SW480 (cell line): ENCODE measurements at regions not wholly inside any gene's neighbourhood (a gene's known extent, or its start where the extent isn't known, plus 50 kb on each side); places are given as distances from the start of the nearest gene placed in this dataset.
"Not testable (repeated sequence)": the region's sequence is repeated elsewhere in the genome, so short reads cannot be mapped to it uniquely, and the experiment has no call there.

Experiments used
- DNase-seq: peaks from one replicate; pipeline ENCODE4 v3.0.0-alpha.2; 2016; ENCODE audit warnings: low spot score

DNA sequence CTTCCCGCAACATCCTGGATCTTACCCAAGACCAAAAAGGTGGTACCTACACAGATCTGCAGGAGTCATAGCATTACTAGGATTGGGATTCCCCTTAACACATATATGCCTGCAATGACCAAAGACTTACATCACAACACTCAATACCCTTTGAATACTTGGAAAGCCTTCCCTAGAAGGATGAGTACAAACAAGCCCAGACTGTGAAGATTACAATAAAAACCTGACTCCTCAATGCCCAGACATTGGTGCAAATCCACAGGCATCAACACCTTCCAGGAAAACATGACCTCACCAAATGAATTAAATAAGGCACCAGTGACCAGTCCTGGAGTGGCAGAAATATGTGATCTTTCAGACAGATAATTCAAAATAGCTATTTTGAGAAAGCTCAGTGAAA is 326.8 kb downstream of the TBL1XR1 start:
- DNase-seq, result no peak

DNA sequence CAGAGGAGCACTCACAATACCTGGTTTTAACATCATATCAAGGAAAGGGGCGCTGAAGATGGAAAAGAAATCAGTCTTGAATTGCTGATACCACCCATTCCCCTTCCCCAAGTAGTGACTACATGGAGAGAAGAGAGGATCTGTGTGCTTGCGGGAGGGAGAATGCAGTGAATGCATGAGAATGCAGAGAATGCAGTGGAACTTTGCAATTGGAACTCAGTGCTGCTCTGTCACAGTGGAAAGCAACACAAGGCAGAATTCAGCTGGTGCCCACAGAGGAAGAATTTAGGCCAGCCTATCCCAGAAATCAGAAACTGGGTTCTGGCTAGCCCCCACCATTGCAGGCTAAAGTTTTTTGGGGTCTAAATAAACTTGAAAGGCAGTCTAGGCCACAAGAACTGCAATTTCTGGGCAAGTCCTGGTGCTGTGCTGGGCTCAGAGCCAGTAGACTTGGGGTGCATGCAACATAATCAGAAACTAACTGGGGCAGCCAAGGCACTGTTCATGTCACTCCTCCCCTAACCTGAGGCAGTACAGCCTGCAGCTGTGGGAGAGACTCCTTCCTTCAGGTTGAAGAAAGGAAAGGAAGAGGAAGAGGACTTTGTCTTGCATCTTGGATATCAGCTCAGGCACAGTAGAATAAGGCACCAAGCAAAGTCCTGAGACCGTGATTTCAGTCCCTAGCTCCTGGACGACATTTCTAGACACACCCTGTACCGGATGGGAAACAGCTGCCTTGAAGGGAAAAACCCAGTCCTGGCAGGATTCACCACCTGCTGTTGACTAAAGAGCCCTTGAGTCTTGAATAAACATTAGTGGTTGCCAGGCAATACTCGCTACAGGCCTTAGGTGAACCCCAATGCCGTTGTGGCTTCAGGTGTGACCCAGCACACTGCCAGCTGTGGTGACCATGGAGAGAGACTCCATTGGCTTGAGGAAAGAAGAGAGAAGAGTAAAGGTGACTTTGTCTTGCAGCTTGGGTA is 329.3 kb downstream of the TBL1XR1 start:
- peak; percentile 2 for DNase-seq

DNA sequence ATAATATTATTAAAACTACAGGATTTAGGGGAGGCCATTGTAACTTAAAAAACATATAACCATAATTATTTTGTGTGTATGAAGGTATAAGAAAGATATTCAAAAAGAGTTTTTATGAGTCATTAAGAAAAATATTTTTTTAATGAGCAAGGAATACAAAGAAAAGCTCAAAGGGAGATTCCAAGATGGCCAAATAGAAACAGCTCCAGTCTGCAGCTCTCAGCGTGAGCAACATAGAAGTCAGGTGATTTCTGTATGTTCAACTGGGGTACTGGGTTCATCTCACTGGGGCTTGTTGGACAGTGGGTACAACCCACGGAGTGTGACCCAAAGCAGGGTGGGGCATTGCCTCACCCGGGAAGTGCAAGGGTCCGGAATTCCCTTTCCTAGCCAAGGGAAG is 336.1 kb downstream of the TBL1XR1 start:
- no peak for DNase-seq

DNA sequence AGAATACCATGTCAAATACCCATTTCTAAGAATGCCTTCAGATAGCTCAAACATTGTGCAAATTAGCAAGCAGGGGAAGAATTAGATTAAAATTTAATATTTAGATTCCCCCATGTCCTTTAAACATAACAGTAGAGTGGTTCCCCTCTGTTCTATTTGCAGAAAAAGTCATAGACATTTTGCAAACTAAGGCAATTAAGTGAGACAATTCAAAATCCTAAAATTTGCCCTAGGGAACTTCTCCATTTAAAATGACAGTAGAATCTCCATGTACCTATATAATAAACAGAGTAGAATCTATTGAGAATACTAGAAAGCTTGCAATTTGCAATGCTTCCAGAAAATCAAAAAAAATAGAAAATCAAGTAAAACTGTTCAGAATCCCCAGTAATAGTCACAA is 340.6 kb downstream of the TBL1XR1 start:
- no peak for DNase-seq

DNA sequence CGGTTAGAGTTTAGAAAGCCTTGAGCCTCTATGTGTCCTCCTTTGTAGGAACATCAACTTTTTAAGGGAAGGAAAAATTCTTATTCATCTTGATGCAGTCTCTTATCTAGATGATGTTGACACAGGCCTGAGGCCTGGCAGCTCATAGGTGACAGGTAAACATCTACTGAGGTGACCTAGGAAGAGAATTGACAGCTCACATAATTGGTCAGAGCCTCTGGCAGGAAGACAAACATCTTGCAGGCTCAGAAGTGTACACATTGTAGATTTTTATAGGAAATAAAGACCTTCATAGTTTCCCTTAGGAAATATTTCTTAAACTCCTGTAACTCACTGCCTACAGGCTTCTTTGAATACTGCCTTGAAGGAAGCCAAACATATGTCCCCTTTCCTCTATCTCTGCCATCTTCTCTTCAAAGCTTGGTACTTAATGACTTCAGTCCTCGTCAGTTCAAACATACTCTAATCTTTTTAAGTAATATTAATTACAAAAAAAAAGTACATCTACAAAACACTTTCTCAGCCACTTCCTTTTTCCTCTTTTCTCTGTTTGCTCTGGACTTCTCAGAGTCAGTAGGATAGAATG is 341.3 kb downstream of the TBL1XR1 start:
- DNase-seq, result no peak

DNA sequence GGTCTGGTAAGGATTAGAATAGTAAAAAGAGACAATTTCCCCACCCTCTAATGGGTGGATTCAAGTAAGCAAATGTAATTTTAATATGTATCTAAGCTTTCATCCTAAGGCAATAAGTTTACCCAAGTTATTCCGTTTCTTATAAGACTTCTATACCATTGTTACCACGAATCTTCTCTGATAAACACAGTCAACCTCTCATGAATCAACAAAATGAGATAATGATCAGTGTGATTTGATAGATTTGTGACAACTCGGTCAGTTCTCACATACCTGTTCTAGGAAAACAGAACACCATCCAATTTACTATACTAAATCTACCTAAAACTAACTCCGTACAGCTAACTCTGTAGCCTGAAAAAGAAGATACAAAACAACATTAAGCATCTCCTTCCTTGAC is 342.1 kb downstream of the TBL1XR1 start:
- DNase-seq, result no peak

DNA sequence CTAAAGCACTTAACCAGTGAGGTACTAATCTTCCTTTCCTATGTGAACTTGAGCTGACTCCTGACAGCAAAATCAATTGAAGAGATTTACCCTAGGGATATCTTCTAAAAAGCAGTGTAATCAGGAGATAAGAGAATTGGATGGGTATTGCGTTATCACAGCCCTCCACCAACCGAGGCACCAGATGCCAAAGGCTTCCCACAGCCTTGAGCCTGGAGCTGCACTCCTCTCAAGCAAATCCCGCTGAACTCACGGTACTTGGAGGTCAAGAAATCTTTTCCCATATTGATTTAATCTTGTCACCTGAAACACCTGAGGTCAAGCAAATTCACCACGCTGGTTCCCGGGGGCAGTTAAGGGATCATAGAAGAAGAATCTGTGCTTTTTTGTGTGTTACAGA is 346.8 kb downstream of the TBL1XR1 start:
- no peak for DNase-seq

DNA sequence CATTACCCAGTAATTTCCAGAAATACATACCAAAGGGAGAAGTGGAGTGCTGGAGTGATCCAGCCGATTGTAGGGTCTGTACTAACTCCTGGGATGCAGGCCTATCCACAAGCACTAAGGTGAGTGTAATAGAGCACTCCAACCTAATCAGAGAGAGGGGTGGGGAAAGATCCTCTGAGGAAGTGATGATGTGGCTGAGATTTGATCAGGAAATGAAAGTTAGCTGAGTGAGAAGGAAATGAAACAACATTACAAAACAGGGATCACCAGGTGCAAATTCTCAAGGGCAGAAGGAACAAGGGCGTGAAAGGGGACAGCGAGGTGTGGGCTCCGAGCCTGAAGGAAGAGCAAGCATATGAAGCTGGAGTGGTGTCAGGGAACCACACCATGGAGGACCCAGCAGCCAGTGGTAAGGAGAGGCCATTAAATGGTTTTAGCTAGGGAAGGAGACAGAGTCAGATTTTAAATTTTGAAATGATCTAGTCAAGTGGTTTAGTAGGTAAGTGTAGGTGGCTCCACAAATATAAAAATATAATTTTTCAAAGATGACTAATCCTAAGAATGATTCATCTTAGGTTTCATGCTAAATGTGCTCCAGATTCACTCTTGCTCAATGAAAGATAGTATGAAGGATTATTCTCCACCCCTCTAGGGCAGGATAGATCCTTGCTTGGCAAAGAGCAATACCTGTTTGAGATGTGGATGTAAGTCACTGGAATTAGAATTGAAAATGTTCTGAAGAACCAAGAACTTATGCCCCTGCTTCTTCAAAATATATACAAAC is 348.7 kb downstream of the TBL1XR1 start:
- no peak for DNase-seq

DNA sequence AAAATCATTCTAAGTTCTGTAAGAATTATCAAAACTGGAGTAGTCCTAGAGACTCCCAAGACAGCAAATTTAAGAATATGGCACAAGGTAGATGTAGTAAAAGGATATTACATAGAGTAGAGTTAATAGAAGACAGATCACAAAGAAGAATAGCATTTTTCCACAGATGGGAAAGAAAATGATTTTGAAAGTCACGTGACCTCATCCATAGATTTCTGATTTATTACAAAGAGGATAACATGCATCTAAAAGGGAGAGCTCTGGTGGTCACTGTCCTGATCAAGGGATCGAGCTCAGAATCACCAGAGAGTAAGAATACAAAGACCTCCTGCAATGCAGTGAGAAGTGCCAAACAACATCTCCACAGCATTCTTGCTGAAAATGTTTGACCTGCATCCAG is 354.4 kb downstream of the TBL1XR1 start:
- no peak for DNase-seq

DNA sequence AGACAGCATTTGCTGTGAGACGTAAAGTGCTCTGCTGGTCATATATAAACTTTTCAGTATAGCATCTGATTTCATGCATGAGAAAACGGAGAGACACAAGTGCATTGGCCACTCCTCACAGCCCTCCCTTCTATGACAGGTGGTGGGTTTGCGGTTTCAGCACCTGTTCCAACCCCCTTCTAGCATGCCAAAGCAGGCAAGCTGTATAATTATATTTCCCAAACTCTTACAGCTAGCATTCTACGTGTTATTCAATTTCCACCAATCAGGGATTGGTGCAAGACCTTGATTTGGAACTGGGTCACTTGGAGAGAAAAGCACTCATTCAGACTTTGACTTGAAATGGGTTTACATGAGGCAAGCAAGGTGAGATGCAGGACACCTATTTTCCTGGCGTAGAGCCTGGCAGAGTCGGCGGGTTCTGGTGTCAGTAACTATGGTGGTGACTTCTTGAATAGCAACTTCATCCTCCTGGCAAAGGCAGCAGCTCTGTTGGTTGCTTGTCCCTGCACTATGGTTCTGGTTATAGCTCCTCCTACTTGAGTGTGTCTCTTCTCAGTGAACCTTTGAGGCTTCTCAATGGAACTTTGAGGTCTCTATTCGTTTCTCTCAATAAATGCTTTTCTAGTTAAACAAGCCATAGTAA is 356.5 kb downstream of the TBL1XR1 start:
- DNase-seq, result no peak

DNA sequence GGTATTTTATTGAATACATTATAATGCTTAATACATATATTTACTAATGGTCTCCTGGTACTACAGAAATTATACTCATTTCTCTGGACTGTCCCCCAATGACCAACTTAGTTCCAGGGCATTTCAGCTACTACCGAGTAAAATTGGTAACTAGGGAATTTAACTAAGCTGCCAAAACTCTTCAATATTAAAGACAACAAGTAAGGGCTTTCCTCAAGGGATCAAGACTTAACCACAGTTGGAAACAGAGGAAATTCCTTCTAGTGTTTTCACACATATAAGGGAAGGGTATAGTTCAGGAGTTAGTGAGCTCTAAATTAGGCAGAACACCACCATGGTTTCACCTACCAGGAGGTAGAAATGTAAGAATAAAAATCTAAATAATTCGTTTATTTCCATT is 357.4 kb downstream of the TBL1XR1 start:
- DNase-seq, result no peak

DNA sequence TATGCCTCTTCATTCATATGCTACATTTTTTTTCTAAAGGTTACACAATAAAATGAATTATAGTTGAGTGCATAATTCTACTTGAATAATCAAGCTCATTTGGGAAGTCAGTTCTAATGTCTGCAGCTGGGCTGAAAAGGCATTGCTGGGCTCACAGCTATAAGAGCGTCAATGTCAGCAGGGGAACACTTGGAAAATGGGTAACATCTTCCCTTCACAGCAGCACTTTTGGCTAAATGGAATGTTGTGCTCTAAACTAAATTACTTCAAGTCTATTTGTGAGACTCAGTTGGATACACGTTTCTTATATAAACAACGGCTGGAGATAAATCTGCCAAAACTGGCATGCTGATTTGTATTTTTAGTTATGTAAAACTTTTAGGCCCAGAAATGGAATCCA is 357.8 kb downstream of the TBL1XR1 start:
- DNase-seq, result no peak

DNA sequence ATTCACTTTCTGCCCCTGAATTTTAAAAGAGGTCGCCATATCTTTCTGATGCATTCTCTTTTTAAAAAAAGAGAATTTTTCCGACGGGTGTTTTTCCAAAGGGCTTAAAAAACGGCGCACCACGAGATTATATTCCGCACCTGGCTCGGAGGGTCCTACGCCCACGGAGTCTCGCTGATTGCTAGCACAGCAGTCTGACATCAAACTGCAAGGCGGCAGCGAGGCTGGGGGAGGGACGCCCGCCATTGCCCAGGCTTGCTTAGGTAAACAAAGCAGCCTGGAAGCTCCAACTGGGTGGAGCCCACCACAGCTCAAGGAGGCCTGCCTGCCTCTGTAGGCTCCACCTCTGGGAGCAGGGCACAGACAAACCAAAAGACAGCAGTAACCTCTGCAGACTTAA is 370.0 kb downstream of the TBL1XR1 start:
- DNase-seq, result not testable (repeated sequence)

DNA sequence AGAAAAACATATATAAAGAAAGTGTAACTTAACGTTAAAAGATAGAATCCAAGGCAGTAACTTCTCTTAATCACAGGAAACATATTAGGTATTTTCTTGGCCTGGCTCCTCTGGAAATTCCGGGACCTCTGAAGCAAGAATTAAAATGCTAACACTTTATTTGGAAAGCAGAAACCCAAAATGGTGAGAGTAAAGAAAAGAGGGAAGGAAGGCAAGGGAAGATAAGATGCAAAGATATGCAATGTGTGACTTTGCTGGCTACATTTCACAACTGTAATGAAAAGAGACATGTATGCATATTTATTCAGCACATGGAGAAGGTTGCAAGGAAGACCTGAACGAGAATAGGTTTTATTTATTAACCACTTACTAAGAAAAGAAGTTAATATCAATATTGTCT is 372.5 kb downstream of the TBL1XR1 start:
- DNase-seq, result no peak

DNA sequence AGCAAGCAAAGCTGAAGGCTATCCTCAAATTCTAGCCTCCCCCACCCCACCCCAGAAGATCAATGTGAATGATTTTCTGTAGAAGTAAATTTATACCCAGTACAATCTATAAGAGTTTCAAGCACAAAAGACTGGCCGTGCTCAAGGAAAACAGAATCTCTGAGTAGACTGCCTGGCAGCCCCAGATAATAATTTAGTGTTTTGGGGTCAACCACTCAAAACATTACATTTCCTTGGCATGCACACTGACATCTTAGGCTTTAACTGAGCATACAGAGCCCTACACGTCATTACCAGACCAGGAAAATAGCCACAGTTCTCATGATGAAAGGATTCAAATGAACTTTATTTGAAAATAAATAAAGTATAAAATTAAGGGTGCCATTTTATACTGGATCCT is 376.5 kb downstream of the TBL1XR1 start:
- DNase-seq, result no peak

DNA sequence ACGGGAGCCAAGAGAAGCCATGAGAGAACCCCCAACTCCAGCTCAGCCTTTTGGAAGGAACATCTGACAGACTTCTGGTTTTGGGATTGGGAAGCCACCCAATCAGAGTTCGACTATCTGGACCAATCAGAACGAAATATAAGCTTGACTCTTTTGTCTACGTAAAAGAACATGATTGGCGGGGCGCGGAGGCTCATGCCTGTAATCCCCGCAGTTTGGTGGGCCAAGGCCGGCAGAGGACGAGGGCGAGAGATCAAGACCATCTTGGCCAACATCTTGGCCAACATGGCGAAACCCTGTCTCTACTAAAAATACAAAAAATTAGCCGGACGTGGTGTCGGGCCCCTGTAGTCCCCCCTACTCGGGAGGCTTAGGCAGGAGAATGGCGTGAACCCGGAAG is 380.3 kb downstream of the TBL1XR1 start:
- no peak for DNase-seq

DNA sequence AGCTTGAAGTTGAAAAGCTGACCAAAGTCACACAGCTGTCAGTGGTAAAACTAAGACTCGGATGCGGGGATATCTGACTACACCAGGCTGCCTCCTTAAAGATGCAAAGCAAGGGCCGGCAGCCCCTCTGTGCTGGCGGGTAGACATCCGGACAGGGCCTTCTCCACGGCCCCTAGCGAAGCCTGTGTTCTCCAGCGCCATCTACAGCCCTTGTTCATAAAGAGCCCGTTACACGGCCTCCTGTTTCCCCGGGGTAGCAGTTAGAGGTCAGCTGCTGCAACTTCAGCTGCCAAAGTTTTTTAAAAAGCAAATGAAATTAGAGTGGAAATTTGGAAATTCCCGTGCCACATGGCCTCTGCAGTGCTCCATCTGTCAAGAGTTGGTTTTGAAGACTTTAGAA is 383.0 kb downstream of the TBL1XR1 start:
- DNase-seq, result peak; percentile 9

DNA sequence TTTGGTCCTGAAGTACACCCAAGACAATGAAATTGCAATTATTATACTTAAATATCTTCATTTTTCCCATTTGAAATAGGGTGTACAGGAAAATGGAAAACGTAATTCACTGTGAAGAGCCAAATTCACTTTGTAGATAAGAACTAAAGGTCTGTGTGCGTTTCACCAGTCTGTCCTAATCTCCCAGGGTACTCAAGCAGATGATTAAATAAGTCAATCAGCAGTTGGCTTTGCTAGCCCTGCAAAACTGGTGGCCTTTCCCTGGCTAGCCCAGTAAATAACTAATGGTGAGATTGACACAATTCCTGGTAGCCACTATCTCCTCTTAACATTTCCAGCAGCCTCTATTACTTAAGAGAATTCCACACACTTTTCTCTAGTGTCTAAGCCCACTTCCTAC is 389.3 kb downstream of the TBL1XR1 start:
- DNase-seq, result no peak

DNA sequence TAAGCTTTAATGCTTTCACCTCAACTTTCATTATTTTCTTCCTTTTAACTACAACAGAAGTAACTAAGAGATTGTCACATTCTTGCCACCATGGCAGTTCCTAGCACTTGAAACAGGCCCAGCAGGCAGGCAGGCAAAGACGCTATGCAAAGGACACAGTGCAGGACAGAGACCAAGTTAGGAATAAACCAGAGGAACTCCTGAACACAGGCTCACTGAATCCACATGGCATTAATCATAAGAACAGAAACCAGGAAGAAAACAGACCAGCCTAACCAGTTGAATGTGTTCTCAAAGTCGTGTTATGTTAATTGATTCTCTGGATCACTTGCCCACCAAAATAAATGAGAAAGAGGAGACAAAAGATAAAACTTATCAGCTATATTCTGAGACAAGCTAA is 397.6 kb downstream of the TBL1XR1 start:
- no peak for DNase-seq

DNA sequence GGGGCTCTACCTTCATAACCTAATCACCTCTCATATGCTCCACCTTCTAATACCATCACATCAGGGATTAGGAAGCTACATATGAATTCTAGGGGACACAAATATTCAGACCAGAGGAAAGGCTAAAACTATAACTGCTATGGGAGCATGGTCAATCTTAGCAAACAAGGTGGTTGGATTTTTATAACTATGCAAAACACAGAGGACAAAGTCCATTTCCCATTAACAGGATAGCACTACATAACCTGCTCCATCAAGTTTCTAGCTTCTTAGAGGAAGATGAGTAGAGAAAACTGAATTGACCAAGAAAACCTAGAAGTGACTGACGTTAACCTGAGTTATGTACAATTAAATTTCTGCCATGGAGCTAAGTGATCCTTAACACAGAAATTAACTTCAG is 398.6 kb downstream of the TBL1XR1 start:
- no peak for DNase-seq

DNA sequence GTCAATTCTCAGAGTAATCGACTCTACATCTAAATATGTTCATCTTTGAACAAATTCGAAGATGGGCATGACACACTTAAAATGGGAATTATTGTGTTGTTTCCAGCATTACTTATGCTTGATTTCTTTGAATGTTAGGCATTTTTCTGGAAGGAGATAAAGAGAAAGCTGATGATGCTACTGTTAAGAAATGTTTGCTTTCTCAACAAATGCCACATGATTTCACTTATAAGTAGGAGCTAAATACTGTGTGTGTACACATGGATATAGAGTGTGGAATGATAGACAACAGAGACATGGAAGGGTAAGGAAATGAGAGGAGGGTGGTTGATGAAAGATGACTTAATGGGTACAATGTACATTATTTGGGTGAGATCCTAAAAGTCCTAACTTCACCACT is 400.9 kb downstream of the TBL1XR1 start:
- DNase-seq, result no peak

DNA sequence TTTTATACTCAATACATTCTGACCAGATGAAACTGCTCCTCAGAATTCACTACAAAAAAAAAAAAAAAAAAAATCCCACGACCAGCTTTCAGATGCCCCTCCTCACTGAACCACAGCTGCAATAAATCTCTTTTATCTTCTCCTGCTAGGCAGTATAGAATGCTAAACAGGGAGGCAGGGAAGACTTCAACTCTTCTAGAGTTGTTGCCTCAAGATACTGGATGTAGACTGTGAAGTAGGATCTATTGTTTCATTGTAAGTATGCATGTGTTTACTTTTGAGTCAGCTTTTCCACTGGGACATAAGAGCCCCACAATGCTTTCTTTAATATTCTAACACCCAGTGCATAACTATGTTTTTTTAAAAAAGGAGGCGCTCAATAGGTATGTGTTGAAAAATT is 401.4 kb downstream of the TBL1XR1 start:
- DNase-seq, result no peak
